K562 (cell line): ENCODE measurements at regions not wholly inside any gene's neighbourhood (a gene's known extent, or its start where the extent isn't known, plus 50 kb on each side); places are given as distances from the start of the nearest gene placed in this dataset.

Experiments used
- ATAC-seq: fragments of 200-7000 bp; cut with Tn5 transposase; 3 replicates; pipeline ENCODE4 v1.9.1; 2020; ENCODE audit warnings: moderate library complexity
- BruUV-seq: library from RNA; stranded (reverse); fragments of 400-500 nt; replicated peaks from 2 replicates; lab custom pipeline; 2021; lab: Mats Ljungman, UMichigan
- CTCF ChIA-PET: fragments of 300-600 bp; formaldehyde crosslinking; extraction: SDS; loops from one replicate; lab custom pipeline; 2021; ENCODE audit warnings: low intra/inter-chr PET ratio; lab: Yijun Ruan, JAX
- POLR2A ChIA-PET: fragments of 300-600, 350-650 bp; sonication (Branson Sonifier 250); formaldehyde crosslinking; extraction: SDS; loops from one replicate; lab custom pipeline; 2021; ENCODE audit warnings: antibody characterized with exemption, inconsistent platforms; lab: Yijun Ruan, JAX
- DNase-seq, 4 experiments: peaks; one replicate each; pipeline versions ENCODE4 v3.0.0 to v3.0.0-alpha.2; 2011 to 2018; ENCODE audit warnings: low spot score in 3 of 4, mixed read lengths in 3 of 4; ENCODE audit errors: extremely low read depth in 1 of 4
- FAIRE-seq: peaks from 2 replicates; lab custom pipeline; 2011; peaks lifted over from hg19 to GRCh38; lab: Jason Lieb, UNC
- H2AFZ ChIP-seq: 2 replicates; pipeline ENCODE4 v1.6.0; 2011; ENCODE audit warnings: low read depth, low read length, control low read depth, inconsistent platforms
- H3K27ac ChIP-seq: fragments of 200-600 bp; 3 replicates; pipeline ENCODE4 v1.8.0; 2011; ENCODE audit warnings: low read depth, mild to moderate bottlenecking, control low read depth, inconsistent platforms, low read length, moderate library complexity, mixed read lengths; ENCODE audit errors: extremely low read depth
- H3K27me3 ChIP-seq, 2 experiments: fragments of 300-600 bp in 1 of 2; 2 replicates in 1 of 2; 3 replicates in 1 of 2; pipeline versions ENCODE4 v1.6.0 to v1.8.0; 2011; ENCODE audit warnings: inconsistent platforms in 2 of 2, low read length in 2 of 2, mild to moderate bottlenecking in 1 of 2, mixed read lengths in 1 of 2, moderate library complexity in 1 of 2; ENCODE audit not compliant: control insufficient read depth in 2 of 2, insufficient read depth in 2 of 2
- H3K36me3 ChIP-seq: fragments of 300-600 bp; 3 replicates; pipeline ENCODE4 v1.8.0; 2011; ENCODE audit warnings: mild to moderate bottlenecking, low read length, inconsistent platforms; ENCODE audit not compliant: control insufficient read depth, insufficient read depth
- H3K4me1 ChIP-seq, 2 experiments: fragments of 200-600 bp in 1 of 2; replicated peaks in 1 of 2; 2 replicates in 1 of 2; 3 replicates in 1 of 2; pipeline versions ENCODE4 v1.5.1 to v1.8.0; 2011; ENCODE audit warnings: inconsistent platforms in 2 of 2, low read length in 2 of 2, mild to moderate bottlenecking in 1 of 2, mixed read lengths in 1 of 2, moderate library complexity in 1 of 2; ENCODE audit not compliant: control insufficient read depth in 2 of 2, insufficient read depth in 2 of 2
- H3K4me2 ChIP-seq: 2 replicates; pipeline ENCODE4 v1.6.1; 2011; ENCODE audit warnings: low read length, control low read depth, inconsistent platforms, mixed read lengths; ENCODE audit not compliant: insufficient read depth
- H3K4me3 ChIP-seq: fragments of 200-600 bp; sonication (generic), shearing (Covaris generic); 2 replicates; pipeline ENCODE4 v1.5.1; 2016; ENCODE audit warnings: control low read depth, inconsistent platforms
- H3K79me2 ChIP-seq: fragments of 200-600 bp; 3 replicates; pipeline ENCODE4 v1.8.0; 2011; ENCODE audit warnings: low read length, inconsistent platforms; ENCODE audit not compliant: control insufficient read depth, insufficient read depth
- H3K9ac ChIP-seq, 2 experiments: 2 replicates each; pipeline versions ENCODE4 v1.6.0 to v1.6.1; 2011; ENCODE audit warnings: low read depth in 2 of 2, low read length in 2 of 2, control low read depth in 1 of 2, inconsistent platforms in 1 of 2, mild to moderate bottlenecking in 1 of 2, mixed read lengths in 1 of 2; ENCODE audit not compliant: insufficient read depth in 1 of 2
- H3K9me1 ChIP-seq: one replicate; pipeline ENCODE4 v1.6.0; 2011; ENCODE audit warnings: inconsistent platforms, mild to moderate bottlenecking, low read length, moderate library complexity; ENCODE audit not compliant: control insufficient read depth, insufficient read depth
- H3K9me3 ChIP-seq: replicated peaks from 2 replicates; pipeline ENCODE4 v1.5.1; 2011; ENCODE audit warnings: low read depth, low read length, inconsistent platforms; ENCODE audit not compliant: control insufficient read depth, insufficient read depth
- H4K20me1 ChIP-seq: replicated peaks from 2 replicates; pipeline ENCODE4 v1.6.1; 2011; ENCODE audit warnings: low read length, inconsistent platforms, mixed read lengths; ENCODE audit not compliant: control insufficient read depth, insufficient read depth
- BHLHE40 ChIP-seq: IDR thresholded peaks from 2 replicates; pipeline ENCODE4 v1.6.1; 2011; ENCODE audit warnings: low read length, improper control_type of control experiment
- CTBP1 ChIP-seq: fragments of 450-650 bp; IDR thresholded peaks from 2 replicates; pipeline ENCODE4 v1.6.1; 2016; ENCODE audit warnings: borderline replicate concordance
- JUND ChIP-seq, 2 experiments: IDR thresholded peaks; 2 replicates in 1 of 2; 3 replicates in 1 of 2; pipeline ENCODE4 v1.6.1; 2011; ENCODE audit warnings: borderline replicate concordance in 2 of 2, low read depth in 2 of 2, low read length in 2 of 2, improper control_type of control experiment in 1 of 2, missing biosample characterization in 1 of 2, missing genetic modification characterization in 1 of 2, missing genetic modification reagents in 1 of 2
- ZBTB9 ChIP-seq: fragments of 450-650 bp; formaldehyde crosslinking; IDR thresholded peaks from 2 replicates; pipeline ENCODE4 v1.4.0; 2020; ENCODE audit warnings: mild to moderate bottlenecking, moderate library complexity
- WGBS: fragments of 100-300 bp; shearing (Covaris generic); methylation state at CpG from one replicate; pipeline ENCODE4 v1.1.6; 2016; ENCODE audit warnings: low coverage, mixed read lengths; ENCODE audit not compliant: insufficient coverage; ENCODE audit errors: missing lambda C conversion rate; 5-methylcytosine and 5-hydroxymethylcytosine counted together
- in situ Hi-C: fragments of 300-500 bp; cut with MboI; formaldehyde crosslinking; loops from 4 replicates; pipeline ENCODE4 v1.15.0; 2018; ENCODE audit warnings: inconsistent platforms, mixed read lengths
- intact Hi-C: fragments of 100-400 bp; cut with micrococcal nuclease; formaldehyde crosslinking; loops from 2 replicates; pipeline ENCODE4 v1.14.2; 2022

- POLR2A ChIA-PET, result interaction anchor here (0.6 kb wide), 1 partner anchor 13 kb away, joined by 3 read pairs; no protein-coding TSS in a partner anchor
- in situ Hi-C loops, result no loop called here
Observed at GRCh38 chr3:15964605-15965442, 167.0 kb upstream of the ANKRD28 start.

More at GRCh38 chr3:15964605-15965442, 167.0 kb upstream of the ANKRD28 start:
- no peak overlapping the region for H3K9ac ChIP-seq
- no peaks in the 10 kb centered on the region; the same call in 1 of the 2 replicates for H4K20me1 ChIP-seq
- H3K4me3 ChIP-seq, result no peak overlapping the region
- H3K36me3 ChIP-seq, result no peaks in the 10 kb centered on the region
- H3K4me2 ChIP-seq, result no peak overlapping the region
- peaks cover 18 to 30% of the 10 kb centered on the region in 2 experiments for H3K27me3 ChIP-seq
- no peak overlapping the region for H3K27ac ChIP-seq
- WGBS, result 5% methylated on average over 17 of the region's 17 CpGs
- 0 out of 2 replicates have a peak, but pooled peaks have one; percentile 26 for TF ChIP-seq CTBP1
- no peak for TF ChIP-seq BHLHE40
- TF ChIP-seq JUND (IDR thresholded peaks at IDR 0.05; ENCODE audit: borderline replicate concordance, low read depth, low read length), result no peak
- TF ChIP-seq JUND (tag; IDR thresholded peaks at IDR 0.05; ENCODE audit: borderline replicate concordance, low read depth, low read length), result peak; percentile 40; the same call in 1 of the 3 replicates
- TF ChIP-seq ZBTB9, result peak; percentile 99
- ATAC-seq (peak; percentile 66), FAIRE-seq (no peak), DNase-seq (peak in 1 of 4 experiments; percentile 12)
- no peaks in the 10 kb centered on the region for H3K9me1 ChIP-seq
- intact Hi-C loops, result no loop called here
- H3K9me3 ChIP-seq, result no peaks in the 10 kb centered on the region
- CTCF ChIA-PET, result no interaction called here
- no peak overlapping the region for H2AFZ ChIP-seq
- H3K79me2 ChIP-seq, result no peaks in the 10 kb centered on the region
- no peaks in the 10 kb centered on the region for H3K4me1 ChIP-seq
- no TSS peak for BruUV-seq
